ENCODE measurements at regions not wholly inside any gene's neighbourhood (a gene's known extent, or its start where the extent isn't known, plus 50 kb on each side); places are given as distances from the start of the nearest gene placed in this dataset.

DNA sequence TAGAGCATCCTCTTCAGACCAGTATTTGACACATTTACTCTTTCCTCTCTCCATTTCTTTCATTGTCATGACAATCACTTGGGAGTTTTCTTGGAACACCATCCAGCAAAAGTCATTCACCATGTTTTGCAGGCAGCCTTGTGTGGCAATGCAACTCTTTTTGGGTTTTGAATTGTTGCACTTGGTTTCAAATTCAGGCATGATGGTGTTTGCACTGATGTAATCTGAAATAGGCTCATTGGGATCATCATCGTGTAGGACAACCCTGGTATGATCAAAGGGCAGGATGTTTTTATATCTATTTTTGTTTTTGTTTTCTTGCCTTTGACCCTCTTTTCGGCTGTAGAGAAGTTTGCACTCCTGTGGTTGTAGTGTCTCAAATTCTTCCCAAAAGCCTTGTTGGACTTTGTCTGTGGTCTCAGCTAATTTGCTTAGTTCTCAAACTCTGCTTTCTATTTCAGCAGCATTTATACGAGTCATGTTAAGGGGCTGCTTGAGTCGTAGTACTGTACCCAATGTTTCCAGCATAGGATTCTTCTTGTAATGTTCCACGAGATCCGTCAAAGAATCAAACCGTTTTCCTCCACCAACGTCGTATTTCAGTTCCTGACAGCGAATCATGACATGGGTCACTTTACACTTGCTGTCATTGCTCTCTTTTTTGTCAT lies 160.8 kb upstream of the TNFAIP3 start (continued):
- TF ChIP-seq SIX5 (IDR thresholded peaks at IDR 0.05; ENCODE audit: low read depth, low read length) = no peak
- TF ChIP-seq KDM1A (IDR thresholded peaks at IDR 0.05; ENCODE audit: borderline replicate concordance, low read length) = no peak

All from H1 (cell line).